OCI-LY7 (cell line): ENCODE measurements at regions not wholly inside any gene's neighbourhood (a gene's known extent, or its start where the extent isn't known, plus 50 kb on each side); places are given as distances from the start of the nearest gene placed in this dataset.

Source experiments
- BruUV-seq: library from RNA; stranded (reverse); fragments of 400-500 nt; replicated peaks from 2 replicates; lab custom pipeline; 2021; lab: Mats Ljungman, UMichigan
- CTCF ChIA-PET: fragments of 300-600 bp; sonication (Branson Sonifier 250); formaldehyde crosslinking; loops from one replicate; lab custom pipeline; 2022; ENCODE audit warnings: antibody characterized with exemption; ENCODE audit not compliant: unreplicated experiment; lab: Charles Lee
- POLR2A ChIA-PET: fragments of 300-600 bp; sonication (Branson Sonifier 250); formaldehyde crosslinking; loops from one replicate; lab custom pipeline; 2022; ENCODE audit warnings: antibody characterized with exemption; lab: Charles Lee
- DNase-seq: peaks from one replicate; pipeline ENCODE4 v3.0.0-alpha.2; 2015; ENCODE audit warnings: low spot score
- H2AFZ ChIP-seq: fragments of 200-600 bp; sonication (generic), shearing (Covaris generic); 2 replicates; pipeline ENCODE4 v1.6.1; 2014; ENCODE audit warnings: mild to moderate bottlenecking, antibody characterized with exemption, low read length, moderate library complexity
- H3K27ac ChIP-seq: fragments of 200-600 bp; sonication (generic); 2 replicates; pipeline ENCODE4 v1.5.1; 2014; ENCODE audit warnings: mixed run types, low read depth, mild to moderate bottlenecking, moderate library complexity, low read length, inconsistent platforms; ENCODE audit not compliant: poor library complexity, severe bottlenecking
- H3K36me3 ChIP-seq: fragments of 200-600 bp; sonication (generic); 2 replicates; pipeline ENCODE4 v1.6.1; 2014; ENCODE audit warnings: mild to moderate bottlenecking, antibody characterized with exemption, low read length, moderate library complexity, mixed read lengths; ENCODE audit not compliant: insufficient read depth
- H3K4me1 ChIP-seq: fragments of 200-600 bp; sonication (generic); 2 replicates; pipeline ENCODE4 v1.5.1; 2014; ENCODE audit warnings: mild to moderate bottlenecking, low read length; ENCODE audit not compliant: insufficient read depth, poor library complexity, severe bottlenecking
- H3K4me2 ChIP-seq: fragments of 200-600 bp; sonication (generic); 2 replicates; pipeline ENCODE4 v1.6.1; 2014; ENCODE audit warnings: mild to moderate bottlenecking, low read length
- H3K4me3 ChIP-seq: fragments of 200-600 bp; sonication (generic); 2 replicates; pipeline ENCODE4 v1.5.1; 2014; ENCODE audit warnings: mild to moderate bottlenecking, low read depth, low read length; ENCODE audit not compliant: poor library complexity, severe bottlenecking
- H3K79me2 ChIP-seq: fragments of 200-600 bp; sonication (generic); 2 replicates; pipeline ENCODE4 v1.6.1; 2016; ENCODE audit warnings: low read depth, mild to moderate bottlenecking, low read length, moderate library complexity, mixed read lengths; ENCODE audit not compliant: insufficient read depth
- H3K9me2 ChIP-seq: fragments of 200-600 bp; sonication (generic); 2 replicates; pipeline ENCODE4 v1.6.1; 2016; ENCODE audit warnings: mild to moderate bottlenecking, low read length, mixed read lengths; ENCODE audit not compliant: insufficient read depth
- H3K9me3 ChIP-seq: fragments of 200-600 bp; sonication (generic); 2 replicates; pipeline ENCODE4 v1.6.1; 2014; ENCODE audit warnings: mild to moderate bottlenecking, mixed run types, low read length, mixed read lengths
- H4K20me1 ChIP-seq: fragments of 200-600 bp; sonication (generic); 2 replicates; pipeline ENCODE4 v1.6.1; 2014; ENCODE audit warnings: mild to moderate bottlenecking, antibody characterized with exemption, low read length, moderate library complexity, mixed read lengths; ENCODE audit not compliant: insufficient read depth
- EZH2phosphoT487 ChIP-seq: fragments of 200-600 bp; sonication (generic); IDR thresholded peaks from 2 replicates; pipeline ENCODE4 v1.6.1; 2018; ENCODE audit warnings: low read depth, borderline replicate concordance, mild to moderate bottlenecking, mixed run types, antibody characterized with exemption, low read length, moderate library complexity, mixed read lengths
- intact Hi-C: fragments of 100-400 bp; cut with micrococcal nuclease; formaldehyde crosslinking; loops from one replicate; pipeline ENCODE4 v1.10.0; 2022; ENCODE audit not compliant: unreplicated experiment
- TF ChIP-seq, protein P1 (sequence below): fragments of 200-600 bp; sonication (generic); conservative IDR thresholded peaks from 2 replicates; pipeline ENCODE4 v1.5.1; 2014; ENCODE audit warnings: mild to moderate bottlenecking, antibody characterized with exemption, low read length, moderate library complexity, mixed read lengths

DNA sequence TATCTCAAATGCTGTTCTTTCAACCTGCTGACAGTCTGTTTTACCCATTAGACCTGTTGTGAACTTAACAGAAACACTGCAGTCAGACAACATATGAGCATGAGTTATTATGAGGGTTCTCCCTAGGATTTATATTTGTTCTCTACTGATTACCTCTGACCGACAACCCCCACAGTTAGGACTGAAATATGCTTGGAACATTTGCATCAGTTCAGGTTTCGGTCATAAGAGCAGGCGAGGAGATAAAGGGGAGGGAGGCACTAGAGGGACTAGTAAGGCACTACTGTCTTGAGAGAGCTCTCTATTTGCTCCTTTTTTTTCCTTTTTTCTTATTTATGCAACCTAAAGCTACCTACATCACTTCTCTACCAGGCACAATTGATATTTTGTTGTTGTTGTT is 133.2 kb upstream of the REG3G start:
- CTCF ChIA-PET = no interaction called here

DNA sequence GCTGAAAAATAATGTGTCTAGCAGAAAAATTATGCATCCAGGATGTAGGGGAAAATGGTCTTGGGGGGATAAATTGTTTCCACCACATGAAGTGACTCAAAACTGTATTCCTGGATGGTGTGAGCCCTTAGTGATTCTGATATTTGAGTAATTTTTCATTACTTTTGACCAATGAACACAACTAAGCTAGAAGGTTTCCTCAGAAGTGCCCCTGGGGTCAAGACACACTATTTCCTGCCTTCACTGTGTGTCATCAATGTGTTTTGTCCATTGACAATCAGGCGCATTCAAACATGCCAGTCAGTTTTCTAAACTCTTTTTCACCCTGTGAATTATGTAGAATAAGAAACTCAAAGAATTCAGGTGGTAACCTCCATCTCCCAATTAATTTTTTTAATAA is 130.5 kb upstream of the REG3G start:
- Histone ChIP-seq H4K20me1 (no peaks in the 10 kb centered on the region), H3K79me2 (no peaks in the 10 kb centered on the region), H3K4me3 (no peak overlapping the region), H2AFZ (no peak overlapping the region), H3K4me1 (peaks cover 7% of the 10 kb centered on the region), H3K4me2 (no peak overlapping the region), H3K9me2 (no peaks in the 10 kb centered on the region), H3K9me3 (no peaks in the 10 kb centered on the region), H3K36me3 (no peaks in the 10 kb centered on the region), H3K27ac (no peak overlapping the region)
- CTCF ChIA-PET = no interaction called here
- intact Hi-C loops = no loop called here
- TF ChIP-seq, protein P1, sequence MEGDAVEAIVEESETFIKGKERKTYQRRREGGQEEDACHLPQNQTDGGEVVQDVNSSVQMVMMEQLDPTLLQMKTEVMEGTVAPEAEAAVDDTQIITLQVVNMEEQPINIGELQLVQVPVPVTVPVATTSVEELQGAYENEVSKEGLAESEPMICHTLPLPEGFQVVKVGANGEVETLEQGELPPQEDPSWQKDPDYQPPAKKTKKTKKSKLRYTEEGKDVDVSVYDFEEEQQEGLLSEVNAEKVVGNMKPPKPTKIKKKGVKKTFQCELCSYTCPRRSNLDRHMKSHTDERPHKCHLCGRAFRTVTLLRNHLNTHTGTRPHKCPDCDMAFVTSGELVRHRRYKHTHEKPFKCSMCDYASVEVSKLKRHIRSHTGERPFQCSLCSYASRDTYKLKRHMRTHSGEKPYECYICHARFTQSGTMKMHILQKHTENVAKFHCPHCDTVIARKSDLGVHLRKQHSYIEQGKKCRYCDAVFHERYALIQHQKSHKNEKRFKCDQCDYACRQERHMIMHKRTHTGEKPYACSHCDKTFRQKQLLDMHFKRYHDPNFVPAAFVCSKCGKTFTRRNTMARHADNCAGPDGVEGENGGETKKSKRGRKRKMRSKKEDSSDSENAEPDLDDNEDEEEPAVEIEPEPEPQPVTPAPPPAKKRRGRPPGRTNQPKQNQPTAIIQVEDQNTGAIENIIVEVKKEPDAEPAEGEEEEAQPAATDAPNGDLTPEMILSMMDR = no peak
- no peak for TF ChIP-seq EZH2phosphoT487
- no TSS peak for BruUV-seq
- POLR2A ChIA-PET = interaction anchor here (0.7 to 1.1 kb wide), 2 partner anchors 8 to 53 kb away, joined by 3 to 4 read pairs; no protein-coding TSS in a partner anchor
- no peak for DNase-seq

More for the DNA sequence above, 133.2 kb upstream of the REG3G start:
- Histone ChIP-seq H2AFZ (peak overlapping the region; percentile 65), H3K27ac (no peak overlapping the region), H3K4me1 (peaks cover 31% of the 10 kb centered on the region), H3K9me2 (no peaks in the 10 kb centered on the region), H4K20me1 (no peaks in the 10 kb centered on the region), H3K4me3 (no peak overlapping the region), H3K9me3 (no peaks in the 10 kb centered on the region), H3K36me3 (no peaks in the 10 kb centered on the region), H3K79me2 (no peaks in the 10 kb centered on the region), H3K4me2 (peak overlapping the region; percentile 4; the same call in 1 of the 2 replicates)
- no TSS peak for BruUV-seq
- no peak for DNase-seq
- TF ChIP-seq, protein P1 = no peak
- TF ChIP-seq EZH2phosphoT487 = no peak
- intact Hi-C loops = no loop called here
- POLR2A ChIA-PET = interaction anchor here (1.8 kb wide), 1 partner anchor 12 kb away, joined by 5 read pairs; no protein-coding TSS in a partner anchor

DNA sequence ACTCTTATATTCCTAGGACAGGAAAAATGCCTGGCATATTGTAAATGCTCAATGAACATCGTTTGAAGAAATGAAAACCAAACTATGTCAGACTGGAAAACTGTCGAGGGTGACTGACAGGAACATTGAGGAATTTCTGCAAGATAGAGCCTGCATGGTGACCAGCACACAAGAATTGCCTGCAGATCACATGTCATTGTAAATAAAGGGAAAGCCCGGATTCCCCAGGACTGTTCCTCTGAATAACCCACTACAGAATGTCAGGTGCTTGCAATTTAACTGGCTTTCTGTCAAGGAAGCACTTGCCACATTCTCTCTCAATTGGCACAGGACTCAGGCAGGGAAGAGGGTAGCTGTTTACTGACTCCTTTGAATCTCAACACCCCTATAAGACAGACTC is 129.0 kb upstream of the REG3G start:
- no TSS peak for BruUV-seq
- Histone ChIP-seq H3K27ac (no peak overlapping the region), H3K4me2 (no peak overlapping the region), H3K36me3 (no peaks in the 10 kb centered on the region), H3K4me1 (peaks cover 4% of the 10 kb centered on the region), H3K9me3 (no peaks in the 10 kb centered on the region), H2AFZ (0 out of 2 replicates have a peak overlapping the region, but pooled peaks have one; percentile 28), H3K9me2 (no peaks in the 10 kb centered on the region), H4K20me1 (no peaks in the 10 kb centered on the region), H3K79me2 (no peaks in the 10 kb centered on the region), H3K4me3 (no peak overlapping the region)
- CTCF ChIA-PET = no interaction called here
- DNase-seq = no peak
- POLR2A ChIA-PET = interaction anchor here (1.1 kb wide), 1 partner anchor 9 kb away, joined by 4 read pairs; no protein-coding TSS in a partner anchor
- TF ChIP-seq, protein P1 = no peak
- no peak for TF ChIP-seq EZH2phosphoT487
- intact Hi-C loops = no loop called here
